ENCODE measurements at regions not wholly inside any gene's neighbourhood (a gene's known extent, or its start where the extent isn't known, plus 50 kb on each side); places are given as distances from the start of the nearest gene placed in this dataset.

DNA sequence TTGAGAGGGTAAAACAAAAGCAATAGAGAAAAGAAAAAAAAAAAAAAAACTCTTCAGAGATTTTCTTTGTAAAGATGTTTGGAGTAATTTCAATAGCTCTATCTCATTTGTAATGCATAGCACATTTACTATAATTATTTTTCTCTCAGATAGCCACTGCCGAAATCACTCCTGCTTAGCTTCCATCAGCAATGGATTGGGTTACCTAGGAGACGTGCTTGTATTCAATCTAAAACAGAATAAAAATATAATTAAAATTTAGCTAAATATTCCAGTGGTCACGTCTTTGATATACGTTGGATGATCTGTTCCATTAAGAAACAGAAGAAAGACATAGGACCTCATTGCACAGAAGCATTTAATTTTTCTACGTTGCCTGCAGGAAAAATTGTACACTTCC is 1435.7 kb upstream of the DDX18 start:
- TF ChIP-seq, protein P1, sequence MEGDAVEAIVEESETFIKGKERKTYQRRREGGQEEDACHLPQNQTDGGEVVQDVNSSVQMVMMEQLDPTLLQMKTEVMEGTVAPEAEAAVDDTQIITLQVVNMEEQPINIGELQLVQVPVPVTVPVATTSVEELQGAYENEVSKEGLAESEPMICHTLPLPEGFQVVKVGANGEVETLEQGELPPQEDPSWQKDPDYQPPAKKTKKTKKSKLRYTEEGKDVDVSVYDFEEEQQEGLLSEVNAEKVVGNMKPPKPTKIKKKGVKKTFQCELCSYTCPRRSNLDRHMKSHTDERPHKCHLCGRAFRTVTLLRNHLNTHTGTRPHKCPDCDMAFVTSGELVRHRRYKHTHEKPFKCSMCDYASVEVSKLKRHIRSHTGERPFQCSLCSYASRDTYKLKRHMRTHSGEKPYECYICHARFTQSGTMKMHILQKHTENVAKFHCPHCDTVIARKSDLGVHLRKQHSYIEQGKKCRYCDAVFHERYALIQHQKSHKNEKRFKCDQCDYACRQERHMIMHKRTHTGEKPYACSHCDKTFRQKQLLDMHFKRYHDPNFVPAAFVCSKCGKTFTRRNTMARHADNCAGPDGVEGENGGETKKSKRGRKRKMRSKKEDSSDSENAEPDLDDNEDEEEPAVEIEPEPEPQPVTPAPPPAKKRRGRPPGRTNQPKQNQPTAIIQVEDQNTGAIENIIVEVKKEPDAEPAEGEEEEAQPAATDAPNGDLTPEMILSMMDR (IDR thresholded peaks at IDR 0.05; ENCODE audit: insufficient read depth, low read length, poor library complexity, severe bottlenecking): no peak
- TF ChIP-seq EZH2phosphoT487 (conservative IDR thresholded peaks at IDR 0.05; ENCODE audit: low read length): no peak
